Keratinocyte (primary cell): ENCODE measurements at regions not wholly inside any gene's neighbourhood (a gene's known extent, or its start where the extent isn't known, plus 50 kb on each side); places are given as distances from the start of the nearest gene placed in this dataset.

ENCODE experiments used
- EZH2 ChIP-seq: IDR thresholded peaks from one replicate; pipeline ENCODE4 v1.6.1; 2012; ENCODE audit warnings: inconsistent platforms, mild to moderate bottlenecking, low read length, moderate library complexity
- TF ChIP-seq, protein P1 (sequence below), 3 experiments: IDR thresholded peaks in 1 of 3; conservative IDR thresholded peaks in 1 of 3; optimal IDR thresholded peaks in 1 of 3; 2 replicates in 2 of 3; 3 replicates in 1 of 3; pipeline versions ENCODE3 to v1.5.1; 2011; ENCODE audit warnings: low read length in 3 of 3, mild to moderate bottlenecking in 3 of 3, moderate library complexity in 2 of 3, control low read depth in 1 of 3, inconsistent platforms in 1 of 3; ENCODE audit not compliant: insufficient read depth in 2 of 3; ENCODE audit errors: extremely low read depth in 1 of 3

GRCh38 chr9:107136296-107136695, 146.8 kb upstream of the RAD23B start:
- TF ChIP-seq, protein P1, sequence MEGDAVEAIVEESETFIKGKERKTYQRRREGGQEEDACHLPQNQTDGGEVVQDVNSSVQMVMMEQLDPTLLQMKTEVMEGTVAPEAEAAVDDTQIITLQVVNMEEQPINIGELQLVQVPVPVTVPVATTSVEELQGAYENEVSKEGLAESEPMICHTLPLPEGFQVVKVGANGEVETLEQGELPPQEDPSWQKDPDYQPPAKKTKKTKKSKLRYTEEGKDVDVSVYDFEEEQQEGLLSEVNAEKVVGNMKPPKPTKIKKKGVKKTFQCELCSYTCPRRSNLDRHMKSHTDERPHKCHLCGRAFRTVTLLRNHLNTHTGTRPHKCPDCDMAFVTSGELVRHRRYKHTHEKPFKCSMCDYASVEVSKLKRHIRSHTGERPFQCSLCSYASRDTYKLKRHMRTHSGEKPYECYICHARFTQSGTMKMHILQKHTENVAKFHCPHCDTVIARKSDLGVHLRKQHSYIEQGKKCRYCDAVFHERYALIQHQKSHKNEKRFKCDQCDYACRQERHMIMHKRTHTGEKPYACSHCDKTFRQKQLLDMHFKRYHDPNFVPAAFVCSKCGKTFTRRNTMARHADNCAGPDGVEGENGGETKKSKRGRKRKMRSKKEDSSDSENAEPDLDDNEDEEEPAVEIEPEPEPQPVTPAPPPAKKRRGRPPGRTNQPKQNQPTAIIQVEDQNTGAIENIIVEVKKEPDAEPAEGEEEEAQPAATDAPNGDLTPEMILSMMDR (optimal IDR thresholded peaks at IDR 0.05 in 1 of 3, IDR thresholded peaks at IDR 0.05 in 1 of 3, conservative IDR thresholded peaks at IDR 0.05 in 1 of 3; ENCODE audit: extremely low read depth in 1 of 3, insufficient read depth in 2 of 3, low read length in 3 of 3): no peak
- no peak for TF ChIP-seq EZH2
